ENCODE measurements at regions not wholly inside any gene's neighbourhood (a gene's known extent, or its start where the extent isn't known, plus 50 kb on each side); places are given as distances from the start of the nearest gene placed in this dataset.

DNA sequence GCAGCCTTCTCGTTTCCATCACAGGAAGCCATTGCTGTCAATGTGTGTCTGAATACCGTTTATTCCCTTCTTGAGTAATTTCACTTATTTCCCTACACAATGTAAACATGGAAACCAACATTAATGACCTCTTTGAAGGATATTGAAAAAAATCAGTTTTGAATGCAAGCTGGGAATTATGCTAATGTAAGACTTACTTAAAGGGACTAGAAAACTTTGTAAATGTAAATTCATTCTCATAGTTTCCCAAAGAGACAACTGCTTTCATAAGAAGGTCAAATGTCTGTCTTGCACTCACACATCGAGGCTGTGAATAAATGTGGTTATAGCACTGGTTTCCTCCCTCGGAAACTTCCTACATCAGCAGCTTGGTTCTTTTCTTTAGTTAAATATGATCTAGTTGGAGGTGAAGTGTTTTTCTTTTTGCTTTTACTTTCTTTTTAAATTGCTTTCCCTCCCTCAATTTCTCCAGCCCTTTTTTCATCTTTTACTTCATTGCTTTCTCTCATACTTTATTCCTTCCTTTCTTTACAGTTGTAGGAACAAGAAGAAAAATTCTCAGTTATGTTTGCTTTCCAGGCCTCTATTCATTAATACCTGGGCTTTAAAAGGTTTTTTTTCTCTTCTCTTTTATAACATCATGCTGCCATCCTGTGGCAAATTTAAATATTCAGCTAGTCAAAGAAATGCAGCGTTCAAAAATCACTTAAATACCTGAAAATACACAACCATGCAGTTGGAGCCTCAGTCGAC, 108.3 kb downstream of the TNFAIP3 start:
- Histone ChIP-seq H3K4me2 (ENCODE audit: control insufficient read depth, extremely low read depth, insufficient read depth, low read depth, low read length) (no peak overlapping the region), H3K9me1 (ENCODE audit: control insufficient read depth, extremely low read depth, insufficient read depth, low read length) (no peaks in the 10 kb centered on the region), H3K36me3 (ENCODE audit: control insufficient read depth in 2 of 2, extremely low read depth in 1 of 2, insufficient read depth in 2 of 2, low read length in 2 of 2) (no peaks in the 10 kb centered on the region), H3K27ac (ENCODE audit: control insufficient read depth, insufficient read depth, low read length) (no peak overlapping the region), H3K27me3 (ENCODE audit: control insufficient read depth, extremely low read depth, insufficient read depth, low read length) (no peaks in the 10 kb centered on the region), H3K9ac (ENCODE audit: control insufficient read depth, extremely low read depth, insufficient read depth, low read length) (no peak overlapping the region), H3K4me1 (ENCODE audit: control insufficient read depth, extremely low read depth, insufficient read depth, low read length) (peaks cover 16% of the 10 kb centered on the region), H4K20me1 (ENCODE audit: control insufficient read depth, extremely low read depth, insufficient read depth, low read length) (no peaks in the 10 kb centered on the region), H3K9me3 (ENCODE audit: control insufficient read depth, low read depth, low read length) (no peaks in the 10 kb centered on the region), H2AFZ (ENCODE audit: control insufficient read depth, low read length) (peak overlapping the region; percentile 37), H3K79me2 (ENCODE audit: control insufficient read depth, insufficient read depth, low read length) (no peaks in the 10 kb centered on the region), H3K4me3 (ENCODE audit: control insufficient read depth in 2 of 3, extremely low read depth in 1 of 3, insufficient read depth in 2 of 3, low read depth in 1 of 3, low read length in 3 of 3) (no peak overlapping the region)
- dilution Hi-C loops (cut with MboI; ENCODE audit: extremely low pct_ligation_motif_present, low sequenced_read_pairs): no loop called here
- TF ChIP-seq CTCF (optimal IDR thresholded peaks at IDR 0.05 in 1 of 3, IDR thresholded peaks at IDR 0.05 in 1 of 3, conservative IDR thresholded peaks at IDR 0.05 in 1 of 3; ENCODE audit: extremely low read depth in 1 of 3, insufficient read depth in 2 of 3, low read length in 3 of 3) (peak in 1 of 3 experiments; percentile 32), EZH2 (IDR thresholded peaks at IDR 0.05; ENCODE audit: low read length) (no peak)
- no peak for FAIRE-seq
- no peak for DNase-seq (ENCODE audit: low read depth, low spot score)

DNA sequence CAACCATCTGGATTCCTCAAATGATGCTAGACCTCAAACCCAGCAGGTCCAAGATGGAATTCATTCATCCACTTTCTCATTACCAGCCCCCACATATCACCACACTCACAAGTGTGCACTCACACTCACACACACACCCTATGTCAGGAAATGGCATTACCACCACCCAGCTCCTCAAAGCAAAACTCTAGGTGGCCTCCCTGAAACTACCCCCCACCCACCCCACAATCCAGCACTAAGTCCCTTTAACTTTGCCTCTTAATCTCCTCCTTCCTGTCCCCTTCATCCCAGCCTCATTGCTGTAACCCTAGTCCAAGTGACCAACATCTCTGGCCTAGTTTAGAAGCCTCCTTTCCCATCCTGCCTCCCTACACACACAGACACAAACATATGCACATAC, 109.4 kb downstream of the TNFAIP3 start:
- Histone ChIP-seq H3K27ac (ENCODE audit: control insufficient read depth, insufficient read depth, low read length) (no peak overlapping the region), H4K20me1 (ENCODE audit: control insufficient read depth, extremely low read depth, insufficient read depth, low read length) (no peaks in the 10 kb centered on the region), H3K4me2 (ENCODE audit: control insufficient read depth, extremely low read depth, insufficient read depth, low read depth, low read length) (no peak overlapping the region), H2AFZ (ENCODE audit: control insufficient read depth, low read length) (no peak overlapping the region), H3K36me3 (ENCODE audit: control insufficient read depth in 2 of 2, extremely low read depth in 1 of 2, insufficient read depth in 2 of 2, low read length in 2 of 2) (no peaks in the 10 kb centered on the region), H3K4me1 (ENCODE audit: control insufficient read depth, extremely low read depth, insufficient read depth, low read length) (peaks cover 16% of the 10 kb centered on the region), H3K9me3 (ENCODE audit: control insufficient read depth, low read depth, low read length) (no peaks in the 10 kb centered on the region), H3K4me3 (ENCODE audit: control insufficient read depth in 2 of 3, extremely low read depth in 1 of 3, insufficient read depth in 2 of 3, low read depth in 1 of 3, low read length in 3 of 3) (no peak overlapping the region), H3K27me3 (ENCODE audit: control insufficient read depth, extremely low read depth, insufficient read depth, low read length) (no peaks in the 10 kb centered on the region), H3K79me2 (ENCODE audit: control insufficient read depth, insufficient read depth, low read length) (no peaks in the 10 kb centered on the region), H3K9me1 (ENCODE audit: control insufficient read depth, extremely low read depth, insufficient read depth, low read length) (no peaks in the 10 kb centered on the region), H3K9ac (ENCODE audit: control insufficient read depth, extremely low read depth, insufficient read depth, low read length) (no peak overlapping the region)
- FAIRE-seq (no peak), DNase-seq (ENCODE audit: low read depth, low spot score) (no peak)
- TF ChIP-seq CTCF (optimal IDR thresholded peaks at IDR 0.05 in 1 of 3, IDR thresholded peaks at IDR 0.05 in 1 of 3, conservative IDR thresholded peaks at IDR 0.05 in 1 of 3; ENCODE audit: extremely low read depth in 1 of 3, insufficient read depth in 2 of 3, low read length in 3 of 3) (no peak), EZH2 (IDR thresholded peaks at IDR 0.05; ENCODE audit: low read length) (no peak)
- dilution Hi-C loops (cut with MboI; ENCODE audit: extremely low pct_ligation_motif_present, low sequenced_read_pairs): no loop called here
